Endothelial cell of umbilical vein (primary cell): ENCODE measurements at regions not wholly inside any gene's neighbourhood (a gene's known extent, or its start where the extent isn't known, plus 50 kb on each side); places are given as distances from the start of the nearest gene placed in this dataset.

Source experiments
- BruUV-seq: library from RNA; stranded (reverse); fragments of 400-500 nt; replicated peaks from 2 replicates; lab custom pipeline; 2021; lab: Mats Ljungman, UMichigan
- CTCF ChIA-PET: fragments of 300-600, 350-600 bp; sonication (Branson Sonifier 250); formaldehyde crosslinking; loops from one replicate; lab custom pipeline; 2021; ENCODE audit warnings: antibody characterized with exemption, inconsistent platforms; lab: Charles Lee
- POLR2A ChIA-PET: fragments of 300-600, 350-600 bp; sonication (Branson Sonifier 250); formaldehyde crosslinking; loops from one replicate; lab custom pipeline; 2021; ENCODE audit warnings: antibody characterized with exemption, inconsistent platforms; lab: Charles Lee
- DNase-seq: peaks from one replicate; pipeline ENCODE4 v3.0.0-alpha.2; 2011; ENCODE audit warnings: low read depth, low spot score
- FAIRE-seq: peaks from 2 replicates; lab custom pipeline; 2011; peaks lifted over from hg19 to GRCh38; lab: Jason Lieb, UNC
- H2AFZ ChIP-seq: 2 replicates; pipeline ENCODE4 v1.6.0; 2012; ENCODE audit warnings: low read depth, low read length, control low read depth, inconsistent platforms
- H3K27ac ChIP-seq: 2 replicates; pipeline ENCODE4 v1.5.1; 2011; ENCODE audit warnings: low read depth, mild to moderate bottlenecking, control low read depth, low read length, moderate library complexity; ENCODE audit not compliant: insufficient read depth
- H3K27me3 ChIP-seq, 2 experiments: 2 replicates each; pipeline versions ENCODE4 v1.6.0 to v1.6.1; 2011; ENCODE audit warnings: low read length in 2 of 2, mixed read lengths in 1 of 2; ENCODE audit not compliant: control insufficient read depth in 2 of 2, insufficient read depth in 2 of 2
- H3K36me3 ChIP-seq, 2 experiments: 2 replicates in 1 of 2; 3 replicates in 1 of 2; pipeline ENCODE4 v1.5.1; 2011; ENCODE audit warnings: low read length in 2 of 2, mild to moderate bottlenecking in 1 of 2, moderate library complexity in 1 of 2; ENCODE audit not compliant: control insufficient read depth in 2 of 2, insufficient read depth in 2 of 2; ENCODE audit errors: extremely low read depth in 1 of 2
- H3K4me1 ChIP-seq: 3 replicates; pipeline ENCODE4 v1.5.1; 2011; ENCODE audit warnings: mild to moderate bottlenecking, low read length; ENCODE audit not compliant: control insufficient read depth, insufficient read depth; ENCODE audit errors: extremely low read depth
- H3K4me2 ChIP-seq: 2 replicates; pipeline ENCODE4 v1.6.1; 2011; ENCODE audit warnings: low read length, control low read depth, mixed read lengths; ENCODE audit not compliant: insufficient read depth
- H3K4me3 ChIP-seq, 3 experiments: fragments of 200-600 bp in 1 of 3; sonication (generic), shearing (Covaris generic) in 1 of 3; replicated peaks in 1 of 3; 2 replicates each; pipeline ENCODE4 v1.5.1; 2011 to 2016; ENCODE audit warnings: control low read depth in 3 of 3, low read length in 3 of 3, mild to moderate bottlenecking in 2 of 3, inconsistent platforms in 1 of 3, low read depth in 1 of 3, moderate library complexity in 1 of 3; ENCODE audit not compliant: insufficient read depth in 1 of 3
- H3K79me2 ChIP-seq: 2 replicates; pipeline ENCODE4 v1.6.0; 2012; ENCODE audit warnings: low read length, inconsistent platforms; ENCODE audit not compliant: control insufficient read depth, insufficient read depth
- H3K9ac ChIP-seq: replicated peaks from 2 replicates; pipeline ENCODE3; 2011; ENCODE audit warnings: low read length, control low read depth; ENCODE audit not compliant: insufficient read depth; ENCODE audit errors: extremely low read depth
- H3K9me1 ChIP-seq: replicated peaks from 3 replicates; pipeline ENCODE4 v1.6.0; 2011; ENCODE audit warnings: mild to moderate bottlenecking, low read length; ENCODE audit not compliant: control insufficient read depth, insufficient read depth; ENCODE audit errors: extremely low read depth
- H3K9me3 ChIP-seq: replicated peaks from 2 replicates; pipeline ENCODE4 v1.5.1; 2012; ENCODE audit warnings: low read length, inconsistent platforms; ENCODE audit not compliant: control insufficient read depth, insufficient read depth
- H4K20me1 ChIP-seq: replicated peaks from 2 replicates; pipeline ENCODE3; 2011; ENCODE audit warnings: mild to moderate bottlenecking, low read length; ENCODE audit not compliant: control insufficient read depth, insufficient read depth; ENCODE audit errors: extremely low read depth
- EZH2 ChIP-seq: IDR thresholded peaks from 2 replicates; pipeline ENCODE4 v1.6.1; 2012; ENCODE audit warnings: borderline replicate concordance, low read depth, mild to moderate bottlenecking, moderate library complexity, low read length, inconsistent platforms; ENCODE audit not compliant: severe bottlenecking
- FOS ChIP-seq: IDR thresholded peaks from 2 replicates; pipeline ENCODE4 v1.6.1; 2011; ENCODE audit warnings: mild to moderate bottlenecking, low read length, moderate library complexity, borderline replicate concordance; ENCODE audit not compliant: insufficient read depth
- GATA2 ChIP-seq: IDR thresholded peaks from 2 replicates; pipeline ENCODE4 v1.7.0; 2011; ENCODE audit warnings: low read depth, mild to moderate bottlenecking, moderate library complexity, mixed read lengths, low read length; ENCODE audit not compliant: insufficient read length, insufficient read depth
- JUN ChIP-seq: IDR thresholded peaks from 2 replicates; pipeline ENCODE4 v1.6.1; 2011; ENCODE audit warnings: borderline replicate concordance, low read depth; ENCODE audit not compliant: insufficient read length, insufficient read depth
- MYC ChIP-seq: IDR thresholded peaks from one replicate; pipeline ENCODE4 v1.6.1; 2011; ENCODE audit warnings: mild to moderate bottlenecking, low read depth, low read length
- POLR2A ChIP-seq: IDR thresholded peaks from 2 replicates; pipeline ENCODE4 v1.6.1; 2012; ENCODE audit warnings: low read depth, mild to moderate bottlenecking, control low read depth, low read length
- POLR2AphosphoS5 ChIP-seq: IDR thresholded peaks from 2 replicates; pipeline ENCODE4 v1.6.1; 2012; ENCODE audit warnings: low read depth, mild to moderate bottlenecking, control low read depth, low read length, moderate library complexity; ENCODE audit not compliant: insufficient read depth
- dilution Hi-C: fragments of 300-500 bp; cut with MboI; formaldehyde crosslinking; loops from one replicate; pipeline ENCODE4 v1.15.0; 2019; ENCODE audit warnings: low sequenced_read_pairs; ENCODE audit not compliant: extremely low pct_ligation_motif_present
- intact Hi-C: fragments of 100-400 bp; cut with micrococcal nuclease; formaldehyde crosslinking; loops from one replicate; pipeline ENCODE4 v1.10.0; 2022
- TF ChIP-seq, protein P1 (sequence below): IDR thresholded peaks from 2 replicates; pipeline ENCODE4 v1.6.1; 2011; ENCODE audit not compliant: insufficient read depth, insufficient read length
- TF ChIP-seq, protein P2 (sequence below), 2 donors: IDR thresholded peaks; 1 replicate in 1 of 2; 2 replicates in 1 of 2; pipeline ENCODE4 v1.5.1; 2011; ENCODE audit warnings: low read length in 2 of 2, mild to moderate bottlenecking in 2 of 2, moderate library complexity in 2 of 2, control low read depth in 1 of 2, inconsistent platforms in 1 of 2, low read depth in 1 of 2; ENCODE audit not compliant: insufficient read depth in 1 of 2; ENCODE audit errors: extremely low read depth in 1 of 2

GRCh38 chr6:145415616-145416015, 319.7 kb downstream of the EPM2A start:
- intact Hi-C loops (no loop called here), dilution Hi-C loops (no loop called here)
- Histone ChIP-seq H3K79me2 (no peaks in the 10 kb centered on the region), H3K27me3 (no peaks in the 10 kb centered on the region), H3K9me1 (no peaks in the 10 kb centered on the region), H3K4me1 (no peaks in the 10 kb centered on the region), H3K9ac (no peak overlapping the region), H3K4me3 (no peak overlapping the region), H3K36me3 (no peaks in the 10 kb centered on the region), H2AFZ (no peak overlapping the region), H3K27ac (no peak overlapping the region), H3K9me3 (no peaks in the 10 kb centered on the region), H4K20me1 (no peaks in the 10 kb centered on the region), H3K4me2 (no peak overlapping the region)
- POLR2A ChIA-PET, result no interaction called here
- CTCF ChIA-PET, result interaction anchor here (0.8 kb wide), 1 partner anchor 8 kb away, joined by 4 read pairs; no protein-coding TSS in a partner anchor
- TF ChIP-seq, protein P1, sequence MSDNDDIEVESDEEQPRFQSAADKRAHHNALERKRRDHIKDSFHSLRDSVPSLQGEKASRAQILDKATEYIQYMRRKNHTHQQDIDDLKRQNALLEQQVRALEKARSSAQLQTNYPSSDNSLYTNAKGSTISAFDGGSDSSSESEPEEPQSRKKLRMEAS, result no peak
- TF ChIP-seq POLR2A (no peak), EZH2 (no peak), MYC (no peak), GATA2 (no peak), POLR2AphosphoS5 (no peak), JUN (no peak), FOS (no peak)
- TF ChIP-seq, protein P2, sequence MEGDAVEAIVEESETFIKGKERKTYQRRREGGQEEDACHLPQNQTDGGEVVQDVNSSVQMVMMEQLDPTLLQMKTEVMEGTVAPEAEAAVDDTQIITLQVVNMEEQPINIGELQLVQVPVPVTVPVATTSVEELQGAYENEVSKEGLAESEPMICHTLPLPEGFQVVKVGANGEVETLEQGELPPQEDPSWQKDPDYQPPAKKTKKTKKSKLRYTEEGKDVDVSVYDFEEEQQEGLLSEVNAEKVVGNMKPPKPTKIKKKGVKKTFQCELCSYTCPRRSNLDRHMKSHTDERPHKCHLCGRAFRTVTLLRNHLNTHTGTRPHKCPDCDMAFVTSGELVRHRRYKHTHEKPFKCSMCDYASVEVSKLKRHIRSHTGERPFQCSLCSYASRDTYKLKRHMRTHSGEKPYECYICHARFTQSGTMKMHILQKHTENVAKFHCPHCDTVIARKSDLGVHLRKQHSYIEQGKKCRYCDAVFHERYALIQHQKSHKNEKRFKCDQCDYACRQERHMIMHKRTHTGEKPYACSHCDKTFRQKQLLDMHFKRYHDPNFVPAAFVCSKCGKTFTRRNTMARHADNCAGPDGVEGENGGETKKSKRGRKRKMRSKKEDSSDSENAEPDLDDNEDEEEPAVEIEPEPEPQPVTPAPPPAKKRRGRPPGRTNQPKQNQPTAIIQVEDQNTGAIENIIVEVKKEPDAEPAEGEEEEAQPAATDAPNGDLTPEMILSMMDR (IDR thresholded peaks at IDR 0.05; ENCODE audit: extremely low read depth in 1 of 2, insufficient read depth in 1 of 2, low read depth in 1 of 2, low read length in 2 of 2), result no peak
- FAIRE-seq (no peak), DNase-seq (no peak)
- BruUV-seq, result no TSS peak
